Chondrocyte (in vitro differentiated cells): ENCODE measurements at regions not wholly inside any gene's neighbourhood (a gene's known extent, or its start where the extent isn't known, plus 50 kb on each side); places are given as distances from the start of the nearest gene placed in this dataset.

ENCODE experiments used
- DNase-seq: peaks from one replicate; pipeline ENCODE4 v3.0.0; 2021; ENCODE audit warnings: mixed read lengths, low spot score
- H3K27ac Mint-ChIP-seq: one replicate; pipeline ENCODE4 v1.8.0; 2021; ENCODE audit warnings: mild to moderate bottlenecking, moderate library complexity, mixed read lengths; ENCODE audit not compliant: unreplicated experiment
- H3K27me3 Mint-ChIP-seq: 2 replicates; pipeline ENCODE4 v1.8.0; 2021; ENCODE audit warnings: low read depth, mixed read lengths
- H3K36me3 Mint-ChIP-seq: 2 replicates; pipeline ENCODE4 v1.8.0; 2021; ENCODE audit warnings: low read depth, mixed read lengths
- H3K4me1 Mint-ChIP-seq: 2 replicates; pipeline ENCODE4 v1.8.0; 2021; ENCODE audit warnings: low read depth, mild to moderate bottlenecking, mixed read lengths
- H3K4me3 Mint-ChIP-seq: one replicate; pipeline ENCODE4 v1.8.0; 2021; ENCODE audit warnings: mild to moderate bottlenecking, moderate library complexity, mixed read lengths; ENCODE audit not compliant: unreplicated experiment
- H3K9me3 Mint-ChIP-seq: 2 replicates; pipeline ENCODE4 v1.8.0; 2021; ENCODE audit warnings: low read depth, mixed read lengths
- CTCF ChIP-seq: fragments of 200-600 bp; sonication (generic); IDR thresholded peaks from 2 replicates; pipeline ENCODE4 v1.5.0; 2021; ENCODE audit warnings: antibody characterized with exemption, mild to moderate bottlenecking, moderate library complexity

- H3K27me3 Mint-ChIP-seq, result peaks cover 2% of the 10 kb centered on the region
- peaks cover 8% of the 10 kb centered on the region for H3K9me3 Mint-ChIP-seq
- peaks cover 2% of the 10 kb centered on the region for H3K36me3 Mint-ChIP-seq
These were observed 225.0 kb upstream of the RAB6C start for GRCh38 chr2:129754421-129754820.

GRCh38 chr2:129754831-129755230 lies 224.6 kb upstream of the RAB6C start:
- Mint-ChIP-seq H3K4me1 (peaks cover 3% of the 10 kb centered on the region), H3K4me3 (no peak overlapping the region), H3K27ac (no peak overlapping the region), H3K36me3 (peaks cover 2% of the 10 kb centered on the region), H3K9me3 (peaks cover 8% of the 10 kb centered on the region), H3K27me3 (peaks cover 2% of the 10 kb centered on the region)
- no peak for TF ChIP-seq CTCF
- DNase-seq, result no peak

More at GRCh38 chr2:129754421-129754820, 225.0 kb upstream of the RAB6C start:
- Mint-ChIP-seq H3K27ac (no peak overlapping the region), H3K4me1 (peaks cover 3% of the 10 kb centered on the region), H3K4me3 (no peak overlapping the region)
- TF ChIP-seq CTCF, result no peak
- no peak for DNase-seq

GRCh38 chr2:129755786-129756185 lies 223.7 kb upstream of the RAB6C start:
- H3K27ac Mint-ChIP-seq, result no peak overlapping the region
- peaks cover 1% of the 10 kb centered on the region for H3K27me3 Mint-ChIP-seq
- peak; percentile 50 for DNase-seq
- peaks cover 2% of the 10 kb centered on the region for H3K9me3 Mint-ChIP-seq
- H3K4me1 Mint-ChIP-seq, result peaks cover 3% of the 10 kb centered on the region
- no peak for TF ChIP-seq CTCF
- H3K36me3 Mint-ChIP-seq, result peaks cover under 1% of the 10 kb centered on the region
- H3K4me3 Mint-ChIP-seq, result no peak overlapping the region

GRCh38 chr2:129756276-129756675 lies 223.2 kb upstream of the RAB6C start:
- no peak for TF ChIP-seq CTCF
- H3K27me3 Mint-ChIP-seq, result no peaks in the 10 kb centered on the region
- DNase-seq, result peak; percentile 42
- H3K4me1 Mint-ChIP-seq, result peaks cover 3% of the 10 kb centered on the region
- no peaks in the 10 kb centered on the region for H3K36me3 Mint-ChIP-seq
- H3K9me3 Mint-ChIP-seq, result no peaks in the 10 kb centered on the region
- no peak overlapping the region for H3K4me3 Mint-ChIP-seq
- H3K27ac Mint-ChIP-seq, result no peak overlapping the region

- no peak overlapping the region for H3K4me3 Mint-ChIP-seq
- no peaks in the 10 kb centered on the region for H3K9me3 Mint-ChIP-seq
- no peak overlapping the region for H3K27ac Mint-ChIP-seq
- H3K27me3 Mint-ChIP-seq, result no peaks in the 10 kb centered on the region
- no peak for DNase-seq
- no peaks in the 10 kb centered on the region for H3K36me3 Mint-ChIP-seq
- peaks cover 3% of the 10 kb centered on the region for H3K4me1 Mint-ChIP-seq
- no peak for TF ChIP-seq CTCF
These were observed 222.0 kb upstream of the RAB6C start for GRCh38 chr2:129757366-129757914.
